ENCODE measurements at regions not wholly inside any gene's neighbourhood (a gene's known extent, or its start where the extent isn't known, plus 50 kb on each side); places are given as distances from the start of the nearest gene placed in this dataset.

DNA sequence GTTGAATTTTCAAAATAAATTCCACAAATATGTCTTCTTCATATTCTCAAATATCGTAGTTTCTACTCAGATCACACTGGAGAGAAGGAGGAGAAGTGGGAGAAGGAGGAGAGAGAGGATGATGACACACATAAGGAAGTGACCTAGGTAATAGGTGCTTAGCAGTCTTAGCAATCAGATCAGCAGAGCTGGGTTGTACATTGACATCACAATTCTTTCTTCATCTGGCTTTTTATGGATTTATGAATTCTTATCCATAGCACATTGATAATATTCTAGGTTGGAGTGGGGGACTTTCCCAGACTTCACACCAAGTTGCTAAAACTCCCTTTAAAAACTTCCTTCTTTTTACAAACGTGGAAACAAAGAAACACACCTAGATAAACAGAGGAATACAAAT is 86.9 kb downstream of the FGF9 start:
- DNase-seq (ENCODE audit: extremely low read depth, low read depth), result no peak
- no peak overlapping the region for H3K4me3 ChIP-seq (replicated peaks; ENCODE audit: low read depth, low read length)
- TF ChIP-seq, protein P1, sequence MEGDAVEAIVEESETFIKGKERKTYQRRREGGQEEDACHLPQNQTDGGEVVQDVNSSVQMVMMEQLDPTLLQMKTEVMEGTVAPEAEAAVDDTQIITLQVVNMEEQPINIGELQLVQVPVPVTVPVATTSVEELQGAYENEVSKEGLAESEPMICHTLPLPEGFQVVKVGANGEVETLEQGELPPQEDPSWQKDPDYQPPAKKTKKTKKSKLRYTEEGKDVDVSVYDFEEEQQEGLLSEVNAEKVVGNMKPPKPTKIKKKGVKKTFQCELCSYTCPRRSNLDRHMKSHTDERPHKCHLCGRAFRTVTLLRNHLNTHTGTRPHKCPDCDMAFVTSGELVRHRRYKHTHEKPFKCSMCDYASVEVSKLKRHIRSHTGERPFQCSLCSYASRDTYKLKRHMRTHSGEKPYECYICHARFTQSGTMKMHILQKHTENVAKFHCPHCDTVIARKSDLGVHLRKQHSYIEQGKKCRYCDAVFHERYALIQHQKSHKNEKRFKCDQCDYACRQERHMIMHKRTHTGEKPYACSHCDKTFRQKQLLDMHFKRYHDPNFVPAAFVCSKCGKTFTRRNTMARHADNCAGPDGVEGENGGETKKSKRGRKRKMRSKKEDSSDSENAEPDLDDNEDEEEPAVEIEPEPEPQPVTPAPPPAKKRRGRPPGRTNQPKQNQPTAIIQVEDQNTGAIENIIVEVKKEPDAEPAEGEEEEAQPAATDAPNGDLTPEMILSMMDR (IDR thresholded peaks at IDR 0.05; ENCODE audit: low read depth, low read length, missing control alignments), result no peak

DNA sequence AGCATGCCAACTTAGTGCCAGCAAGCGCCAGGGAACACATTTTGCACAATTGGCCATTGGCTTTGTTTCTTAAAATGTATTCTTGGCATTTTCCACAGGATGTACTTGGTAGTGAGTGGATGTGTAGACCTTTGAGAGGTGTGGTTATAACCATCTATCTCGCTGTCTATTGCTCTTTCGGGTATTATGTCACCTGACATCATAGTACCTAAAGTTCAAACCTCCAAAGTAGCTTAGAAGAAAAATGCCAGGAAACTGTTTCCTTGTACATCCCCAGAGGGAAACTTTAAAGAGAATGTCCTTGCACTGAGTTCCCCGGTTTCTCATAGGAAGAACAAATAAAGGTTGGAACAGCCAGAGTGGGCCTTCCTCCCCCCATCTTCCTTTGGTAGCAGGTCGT is 87.6 kb downstream of the FGF9 start:
- no peak overlapping the region for H3K4me3 ChIP-seq (replicated peaks; ENCODE audit: low read depth, low read length)
- TF ChIP-seq, protein P1 (IDR thresholded peaks at IDR 0.05; ENCODE audit: low read depth, low read length, missing control alignments), result no peak
- DNase-seq (ENCODE audit: extremely low read depth, low read depth), result no peak

DNA sequence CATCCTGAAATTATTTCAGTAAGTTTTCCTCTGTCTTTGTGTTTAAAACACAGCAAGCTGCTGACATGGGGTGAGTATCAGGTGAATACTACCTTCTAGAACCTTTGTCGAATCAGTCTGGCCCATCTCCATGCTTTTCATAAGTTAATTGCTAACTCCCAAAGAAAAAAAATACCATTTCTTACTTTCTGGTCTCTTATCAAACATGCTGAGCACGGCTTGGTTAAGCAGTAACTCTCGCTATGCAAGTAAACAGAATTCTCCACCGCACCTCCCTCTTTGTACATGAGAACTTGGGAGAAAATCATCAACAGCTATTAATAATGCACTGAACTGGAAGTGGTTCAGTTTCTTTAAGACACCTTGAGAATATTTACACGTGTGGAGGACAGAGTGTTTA is 88.6 kb downstream of the FGF9 start:
- no peak for DNase-seq (ENCODE audit: extremely low read depth, low read depth)
- H3K4me3 ChIP-seq (replicated peaks; ENCODE audit: low read depth, low read length), result no peak overlapping the region
- TF ChIP-seq, protein P1 (IDR thresholded peaks at IDR 0.05; ENCODE audit: low read depth, low read length, missing control alignments), result no peak

DNA sequence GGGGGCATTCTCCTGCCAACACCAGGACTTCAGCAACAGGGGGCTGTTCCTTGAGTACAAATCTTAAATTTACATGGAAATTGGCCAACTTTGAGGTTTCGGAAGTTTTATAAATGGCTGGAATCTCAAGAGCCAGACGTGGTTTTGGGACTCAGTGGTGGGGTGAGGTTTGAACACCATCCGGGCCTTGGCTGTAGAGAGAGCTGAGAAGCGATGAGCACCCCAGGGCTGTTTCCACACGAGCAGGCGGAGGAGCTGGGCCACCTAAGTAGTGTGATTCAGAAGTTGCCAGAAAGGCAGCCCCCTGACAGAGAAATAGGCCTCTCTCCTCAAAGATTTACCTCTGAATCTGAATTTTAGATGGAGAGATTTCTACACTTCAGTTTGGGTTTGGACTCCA is 89.0 kb downstream of the FGF9 start:
- DNase-seq (ENCODE audit: extremely low read depth, low read depth), result no peak
- TF ChIP-seq, protein P1 (IDR thresholded peaks at IDR 0.05; ENCODE audit: low read depth, low read length, missing control alignments), result no peak
- no peak overlapping the region for H3K4me3 ChIP-seq (replicated peaks; ENCODE audit: low read depth, low read length)

DNA sequence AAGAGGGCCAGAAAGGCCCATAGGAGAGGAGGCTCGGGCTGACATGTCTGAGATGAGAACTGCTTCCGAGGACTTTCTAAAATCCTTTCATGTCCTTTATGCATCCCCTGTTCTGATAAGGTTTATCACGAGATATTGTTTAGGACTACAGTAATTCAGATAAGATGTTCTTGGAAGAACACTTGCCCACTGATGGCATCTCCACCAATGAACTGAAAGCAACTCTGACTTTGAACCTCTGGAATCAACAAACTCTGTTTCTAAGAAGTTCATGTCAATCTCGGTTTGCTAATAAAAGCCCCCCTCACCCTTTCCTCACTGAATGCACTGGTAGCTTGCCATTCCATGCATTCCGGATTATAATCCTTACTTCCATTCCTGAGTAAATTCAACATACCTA is 90.9 kb downstream of the FGF9 start:
- TF ChIP-seq, protein P1 (IDR thresholded peaks at IDR 0.05; ENCODE audit: low read depth, low read length, missing control alignments), result no peak
- DNase-seq (ENCODE audit: extremely low read depth, low read depth), result no peak
- H3K4me3 ChIP-seq (replicated peaks; ENCODE audit: low read depth, low read length), result no peak overlapping the region

DNA sequence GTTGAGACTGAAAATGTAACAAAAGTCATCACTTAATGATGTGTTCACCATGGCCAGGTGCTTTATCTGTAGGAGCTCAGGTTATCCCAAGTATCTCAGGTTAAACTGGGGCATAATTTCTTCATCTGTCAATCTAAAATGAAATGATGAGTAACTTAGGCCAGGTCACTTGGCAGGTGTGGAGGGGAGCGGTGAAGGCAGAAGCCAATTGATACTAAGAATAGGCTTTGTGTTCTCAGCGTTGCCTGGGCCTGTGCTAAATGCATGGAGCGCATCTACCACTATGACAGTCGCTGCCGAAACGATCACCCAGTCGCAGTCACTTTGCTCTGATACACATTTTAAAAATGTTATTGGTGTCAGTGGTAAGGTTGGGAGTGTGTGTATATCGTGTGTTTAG is 91.6 kb downstream of the FGF9 start:
- no peak for DNase-seq (ENCODE audit: extremely low read depth, low read depth)
- TF ChIP-seq, protein P1 (IDR thresholded peaks at IDR 0.05; ENCODE audit: low read depth, low read length, missing control alignments), result no peak
- no peak overlapping the region for H3K4me3 ChIP-seq (replicated peaks; ENCODE audit: low read depth, low read length)

DNA sequence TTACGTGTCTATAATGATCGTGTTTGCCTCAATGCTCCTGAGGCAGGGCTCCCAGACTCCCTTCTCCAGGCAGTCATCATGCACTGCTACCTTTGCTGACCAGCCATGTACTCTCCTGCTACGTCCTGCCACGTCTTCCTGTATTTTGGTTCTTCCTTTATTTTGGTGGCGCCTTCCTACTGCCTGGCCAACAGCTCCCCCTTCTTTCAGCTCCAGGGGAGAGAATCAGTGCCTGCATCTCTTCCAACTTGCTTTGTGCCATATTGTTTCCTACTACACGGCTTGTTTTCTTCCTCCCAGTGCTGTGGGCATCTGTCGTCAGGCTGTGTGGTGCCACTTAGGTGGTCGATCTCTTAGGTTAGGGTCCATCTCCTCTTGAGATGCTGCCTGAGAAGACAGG is 96.2 kb downstream of the FGF9 start:
- H3K4me3 ChIP-seq (replicated peaks; ENCODE audit: low read depth, low read length), result no peak overlapping the region
- no peak for DNase-seq (ENCODE audit: extremely low read depth, low read depth)
- TF ChIP-seq, protein P1 (IDR thresholded peaks at IDR 0.05; ENCODE audit: low read depth, low read length, missing control alignments), result no peak
